ENCODE measurements at regions not wholly inside any gene's neighbourhood (a gene's known extent, or its start where the extent isn't known, plus 50 kb on each side); places are given as distances from the start of the nearest gene placed in this dataset.

DNA sequence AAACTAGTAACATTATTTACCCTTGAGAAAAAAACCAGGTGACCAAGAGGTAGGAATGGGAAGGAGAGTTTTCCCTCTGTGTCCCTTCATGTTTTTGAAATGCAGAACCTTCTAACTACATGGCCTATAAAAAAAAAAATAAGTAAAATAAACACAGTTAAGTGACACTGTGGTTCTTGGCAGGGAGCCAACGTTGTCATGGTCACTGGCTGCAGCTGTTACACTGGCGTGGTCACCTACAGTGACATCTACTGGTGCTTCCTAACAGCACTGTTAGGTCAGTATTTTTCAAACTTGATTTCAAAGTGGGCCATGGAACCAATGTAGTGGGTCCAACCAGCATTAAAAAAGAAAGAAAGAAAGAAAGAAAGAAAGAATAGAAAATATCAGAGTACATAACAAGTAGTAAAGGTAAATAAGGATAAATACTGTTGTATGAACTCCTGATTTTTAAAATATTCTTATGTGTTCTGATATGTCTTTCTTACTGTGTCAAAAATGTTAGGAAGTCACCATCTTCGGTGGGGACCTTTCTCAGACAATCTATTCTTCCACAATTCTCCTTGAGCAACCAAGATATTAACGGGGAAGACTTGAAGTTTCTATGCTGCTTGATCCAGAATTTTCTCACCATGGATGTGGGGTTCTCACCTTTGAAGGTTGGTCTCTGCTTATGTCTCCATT is 59.1 kb upstream of the PJA2 start:
- peak; percentile 56 for DNase-seq (ENCODE audit: low read depth)

DNA sequence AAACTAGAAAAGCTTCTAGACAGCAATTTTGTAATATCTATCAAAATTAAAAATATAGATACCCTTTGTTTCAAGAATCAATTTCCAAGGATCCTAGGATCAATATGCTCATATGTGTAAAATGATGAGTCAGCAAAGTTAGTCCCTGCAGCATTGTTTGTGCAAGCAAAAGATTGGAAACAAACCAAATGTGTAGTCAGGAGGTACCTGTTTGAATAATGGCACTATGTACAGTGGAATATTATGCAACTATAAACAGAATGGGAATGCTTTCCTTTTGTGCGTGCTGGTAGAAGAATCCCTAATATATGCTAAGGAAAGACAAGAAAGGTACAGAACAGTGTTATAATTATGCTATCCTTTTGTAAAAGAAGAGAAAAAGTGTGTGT is 58.5 kb upstream of the PJA2 start:
- DNase-seq (ENCODE audit: low read depth): no peak

DNA sequence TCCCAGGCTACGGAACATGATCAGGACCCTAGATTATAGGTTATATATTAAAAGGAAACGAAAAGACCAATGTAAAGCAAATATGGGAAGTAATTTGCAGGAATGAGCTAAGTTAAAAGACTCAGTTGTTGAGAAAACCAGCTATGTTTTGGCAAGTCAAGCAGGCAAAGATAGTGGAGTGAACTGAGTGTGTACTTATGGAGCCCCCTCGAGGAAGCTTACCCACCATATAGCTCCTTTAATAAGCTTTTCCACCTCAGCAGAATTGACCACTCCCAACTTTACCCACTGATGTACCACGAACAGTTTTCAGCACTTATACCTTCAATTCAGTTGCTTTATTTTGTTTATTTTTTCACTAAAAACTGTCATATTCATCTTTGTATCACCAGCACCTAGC is 57.3 kb upstream of the PJA2 start:
- DNase-seq (ENCODE audit: low read depth): no peak

All from stimulated activated CD8-positive, alpha-beta memory T cell treated with anti-CD3 and anti-CD28 coated beads, Interleukin-15, amount 100 ng/mL, for 1 hour (primary cell).